Stimulated activated CD4-positive, alpha-beta T cell treated with anti-CD3 and anti-CD28 coated beads, Interleukin-12 subunit alpha, Interleukin-12 subunit beta, amount 100 ng/mL, for 24 hours (primary cell): ENCODE measurements at regions not wholly inside any gene's neighbourhood (a gene's known extent, or its start where the extent isn't known, plus 50 kb on each side); places are given as distances from the start of the nearest gene placed in this dataset.

Source experiments
- DNase-seq, 2 experiments: peaks; one replicate each; pipeline ENCODE4 v3.0.0-alpha.2; 2020; ENCODE audit warnings: low read depth in 2 of 2

DNA sequence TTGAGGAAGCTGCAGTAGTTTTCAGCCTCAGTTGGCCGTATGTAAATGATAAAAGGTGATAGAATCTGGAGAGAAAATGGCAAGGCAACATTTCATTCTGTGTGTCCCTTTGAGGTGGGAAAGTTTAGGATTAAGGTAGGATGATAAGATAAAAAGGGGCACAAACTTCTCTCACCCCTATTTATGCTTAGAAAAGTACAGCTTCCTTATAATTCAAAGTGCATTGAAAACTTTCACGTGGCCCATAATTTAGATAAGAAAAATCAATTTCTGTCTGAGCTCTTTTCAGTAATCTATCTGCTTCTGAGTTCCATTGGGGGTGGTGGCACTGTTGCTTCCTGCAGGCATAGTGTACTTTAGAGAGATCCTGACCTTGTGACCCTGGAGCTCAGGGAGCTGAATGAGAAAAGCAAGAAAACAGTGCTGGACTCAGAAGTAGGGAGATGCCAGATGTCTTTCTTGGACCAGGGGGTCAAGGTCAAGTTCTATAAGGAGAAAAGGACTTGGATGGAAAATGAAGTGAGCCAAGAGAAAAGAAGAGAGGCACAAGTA lies 187.3 kb downstream of the NDFIP2 start:
- DNase-seq, result no peak

DNA sequence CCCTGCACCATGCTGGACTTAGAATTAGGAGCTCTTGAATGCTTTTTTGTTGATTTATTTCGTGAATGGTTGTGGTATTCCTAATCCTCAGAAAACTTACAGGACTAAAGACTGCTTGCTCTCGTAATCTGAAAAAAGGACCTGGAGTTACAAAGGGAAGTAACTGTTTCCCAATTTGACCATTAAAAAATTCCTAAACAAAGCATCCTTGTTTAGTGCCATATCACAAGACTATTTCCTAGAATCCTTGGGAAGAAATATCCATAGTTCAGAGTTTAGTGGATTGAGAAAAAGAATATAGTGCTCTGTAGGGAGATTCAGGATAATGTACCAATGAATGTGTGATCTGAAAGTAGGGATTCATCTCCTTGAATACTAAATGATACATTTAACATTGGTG lies 186.8 kb downstream of the NDFIP2 start:
- DNase-seq, result no peak

DNA sequence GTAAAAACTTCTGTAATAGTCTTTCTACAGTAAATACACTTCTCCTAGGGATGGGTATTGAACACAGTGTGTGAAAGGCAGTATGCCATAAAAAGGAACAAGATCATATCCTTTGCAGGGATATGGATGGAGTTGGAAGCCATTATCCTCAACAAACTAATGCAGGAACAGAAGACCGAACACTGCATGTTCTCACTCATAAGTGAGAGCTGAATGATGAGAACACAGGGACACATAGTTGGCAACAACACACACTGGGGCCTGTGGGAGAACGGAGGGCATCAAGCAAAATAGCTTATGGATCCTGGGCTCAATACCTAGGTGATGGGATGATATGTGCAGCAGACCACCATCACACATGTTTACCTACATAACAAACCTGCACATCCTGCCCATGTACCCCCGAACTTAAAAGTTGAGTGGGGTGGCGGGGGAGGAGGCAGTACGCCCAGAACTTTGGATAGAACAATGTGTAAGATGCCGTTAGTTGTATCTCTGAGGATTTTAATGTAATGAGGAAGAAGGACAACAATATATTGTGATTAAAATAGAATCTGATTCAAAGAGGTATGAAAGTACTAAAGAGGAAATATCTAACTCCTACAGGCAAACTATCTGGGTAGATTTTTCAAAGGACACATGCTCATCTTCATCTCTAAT lies 183.2 kb downstream of the NDFIP2 start:
- no peak for DNase-seq

DNA sequence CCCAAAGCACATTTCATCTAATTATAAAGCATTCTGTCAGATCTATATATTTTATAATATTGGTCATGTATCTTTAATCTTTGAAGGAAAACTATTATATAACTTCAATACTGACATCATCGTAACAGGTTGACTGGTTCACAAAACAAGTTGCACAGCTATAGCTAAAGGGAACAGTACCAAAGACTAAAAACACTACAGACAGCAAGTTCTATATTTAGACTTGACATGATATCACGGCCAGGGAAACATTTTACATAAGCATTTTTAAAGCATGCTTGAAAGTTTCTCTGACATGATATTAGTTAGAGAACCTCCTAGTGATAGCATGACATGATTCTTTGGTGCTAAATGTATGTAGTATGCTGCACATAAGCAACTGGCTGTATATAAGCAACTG lies 182.5 kb downstream of the NDFIP2 start:
- DNase-seq, result no peak

DNA sequence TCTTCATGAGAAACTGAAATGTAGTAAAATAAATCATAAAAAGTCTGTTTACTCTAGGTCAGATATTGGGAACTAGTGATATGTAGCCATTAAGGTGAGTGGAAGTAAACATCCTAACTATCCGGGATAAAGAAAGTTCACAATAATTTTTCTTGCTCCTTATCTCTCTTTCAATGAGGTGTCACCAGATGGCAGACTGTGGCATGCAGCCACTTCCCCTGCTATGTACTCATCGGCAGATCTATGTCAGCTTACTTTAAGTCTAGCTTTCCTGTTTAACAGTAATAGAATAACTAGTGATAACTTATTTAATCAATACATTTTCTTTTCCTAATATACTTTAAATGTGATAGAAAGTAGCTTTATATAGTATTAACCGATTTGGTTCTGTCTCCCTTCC lies 181.9 kb downstream of the NDFIP2 start:
- no peak for DNase-seq

DNA sequence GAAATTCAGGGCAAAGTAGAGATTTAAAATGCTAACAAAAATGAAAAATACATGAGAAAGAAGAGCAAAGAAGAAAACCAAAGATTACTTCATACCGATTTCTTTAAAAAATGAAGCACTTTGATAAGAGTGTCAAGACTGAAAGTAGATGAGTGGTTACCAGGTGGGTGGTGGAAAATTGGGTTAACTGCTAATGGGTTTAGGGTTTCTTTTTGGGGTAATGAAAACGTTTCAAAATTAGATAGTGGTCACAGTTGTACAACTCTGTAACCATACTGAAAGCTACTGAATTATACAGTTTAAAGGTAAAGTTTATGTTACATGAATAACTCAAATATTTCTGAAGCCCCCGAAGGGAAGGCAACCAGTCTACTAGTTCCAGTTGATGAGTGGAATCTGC lies 179.4 kb downstream of the NDFIP2 start:
- no peak for DNase-seq

DNA sequence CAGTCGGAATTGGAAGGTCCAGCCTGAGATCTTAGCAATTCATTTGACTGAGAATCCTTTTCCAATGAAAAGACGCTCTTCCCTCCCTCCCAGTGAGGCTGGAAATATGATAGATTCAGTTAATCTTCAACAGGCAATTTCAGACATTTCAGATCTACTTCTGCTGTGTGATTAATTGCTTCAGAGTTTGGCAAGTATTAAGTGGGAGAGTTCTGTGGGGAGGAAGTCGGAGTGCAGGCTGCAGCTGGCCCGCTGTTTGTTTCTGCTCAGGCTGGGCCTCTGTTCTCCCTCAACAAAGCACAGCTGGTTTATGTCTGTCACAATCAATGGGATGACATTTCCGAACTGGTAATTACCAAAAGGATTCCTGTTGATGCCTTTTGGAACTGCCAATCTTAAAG lies 178.2 kb downstream of the NDFIP2 start:
- no peak for DNase-seq

DNA sequence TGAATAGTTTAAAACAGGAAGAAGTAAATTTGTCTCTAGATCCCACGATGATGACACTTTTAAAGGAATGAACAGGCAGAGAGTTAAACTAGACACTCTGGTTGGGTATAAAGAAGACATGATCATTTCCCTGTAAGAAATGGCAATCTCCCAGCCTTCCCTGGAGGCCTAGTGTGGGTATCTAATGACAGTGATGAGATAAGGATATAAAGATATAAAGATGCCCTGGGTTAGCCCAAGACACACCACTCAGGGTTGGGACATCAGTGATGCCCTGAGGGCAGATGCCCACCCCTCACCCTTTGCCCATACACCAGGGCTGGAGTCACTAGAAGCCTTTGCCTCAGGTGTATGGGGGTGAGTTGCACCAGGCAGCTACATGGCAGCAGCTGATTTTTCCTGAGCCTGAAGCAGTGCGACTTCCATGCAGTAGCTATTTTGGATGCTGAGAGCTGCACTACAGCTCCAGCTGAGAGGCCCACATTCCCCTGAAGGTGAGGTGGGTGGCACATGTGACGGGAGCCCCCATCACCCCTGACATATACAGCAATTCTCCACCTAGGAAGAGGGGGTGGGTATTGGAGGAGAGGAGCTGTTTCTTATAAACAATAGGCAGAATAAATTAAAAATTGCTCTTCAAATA lies 177.5 kb downstream of the NDFIP2 start:
- DNase-seq, result no peak

DNA sequence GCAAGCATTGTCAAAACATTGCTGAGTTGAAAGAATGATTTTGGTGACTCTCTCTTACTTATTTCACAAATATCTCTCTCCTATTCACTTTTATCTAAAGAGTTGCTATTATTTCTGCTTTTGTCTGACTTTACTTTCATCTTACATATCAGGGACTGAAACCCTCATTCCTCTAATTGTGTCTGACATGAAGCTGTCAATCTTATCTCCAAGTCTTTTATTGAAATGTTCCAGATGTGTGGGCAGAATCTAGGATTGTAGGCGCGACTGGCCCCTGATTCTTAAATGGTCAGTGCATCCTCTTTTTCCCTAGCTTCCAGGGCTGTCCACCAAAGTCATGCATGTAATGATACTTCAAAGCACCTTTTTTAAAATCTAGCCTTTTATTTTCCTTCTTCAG lies 174.6 kb downstream of the NDFIP2 start:
- DNase-seq, result no peak

DNA sequence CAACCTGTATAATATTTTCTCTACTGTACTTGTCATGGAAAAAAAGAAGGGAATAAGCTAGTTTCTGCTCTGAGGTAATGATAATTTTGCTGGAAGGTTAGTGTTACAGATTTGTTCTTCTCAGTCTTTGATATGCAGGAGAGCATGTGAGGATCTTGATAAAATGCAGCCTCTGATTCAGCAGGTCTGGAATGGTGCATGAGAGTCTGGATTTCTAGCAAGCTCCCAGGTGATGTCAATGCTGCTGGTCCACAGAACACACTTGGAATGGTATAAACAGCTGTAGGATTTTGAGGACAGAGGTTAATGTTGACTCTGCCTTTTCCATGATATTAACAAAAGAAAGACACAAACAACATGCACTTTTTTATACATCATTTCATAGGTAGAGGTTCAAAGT lies 173.6 kb downstream of the NDFIP2 start:
- no peak for DNase-seq

DNA sequence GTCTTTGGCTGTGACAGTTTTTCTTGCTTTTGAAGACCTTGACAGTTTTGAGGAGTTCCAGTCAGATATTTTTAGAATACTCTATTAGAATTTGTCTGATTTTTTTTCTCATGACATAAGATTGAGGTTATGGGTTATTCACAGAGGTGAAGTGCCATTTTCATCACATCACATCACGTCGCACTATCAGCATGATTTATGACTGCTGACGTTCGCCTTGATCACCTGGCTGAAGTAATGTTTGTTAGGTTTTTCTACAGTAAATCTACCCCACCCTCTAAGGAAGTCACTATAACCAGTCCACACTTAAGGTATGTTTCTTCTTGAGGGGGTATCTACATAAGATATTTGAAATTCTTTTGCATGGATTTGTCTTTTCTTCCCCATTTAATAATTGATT lies 169.7 kb downstream of the NDFIP2 start:
- no peak for DNase-seq

DNA sequence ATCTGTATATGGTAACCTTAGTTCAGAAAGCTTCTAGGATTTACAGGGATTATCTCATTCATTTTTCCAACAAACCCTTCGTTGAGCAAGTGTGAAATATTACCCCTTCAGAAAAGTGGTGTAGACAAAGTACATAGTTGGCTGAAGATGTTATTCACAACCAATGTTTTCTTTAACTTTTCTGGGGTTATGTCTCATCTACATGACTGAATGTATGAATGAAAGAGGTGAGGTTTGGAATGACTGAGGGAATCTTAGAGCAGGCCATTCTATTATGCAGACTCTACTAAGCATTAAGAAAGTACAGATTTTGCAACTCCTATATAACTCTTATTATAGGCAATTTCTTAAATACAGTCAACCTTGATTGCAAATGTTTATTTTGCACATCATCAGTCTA lies 167.2 kb downstream of the NDFIP2 start:
- no peak for DNase-seq

DNA sequence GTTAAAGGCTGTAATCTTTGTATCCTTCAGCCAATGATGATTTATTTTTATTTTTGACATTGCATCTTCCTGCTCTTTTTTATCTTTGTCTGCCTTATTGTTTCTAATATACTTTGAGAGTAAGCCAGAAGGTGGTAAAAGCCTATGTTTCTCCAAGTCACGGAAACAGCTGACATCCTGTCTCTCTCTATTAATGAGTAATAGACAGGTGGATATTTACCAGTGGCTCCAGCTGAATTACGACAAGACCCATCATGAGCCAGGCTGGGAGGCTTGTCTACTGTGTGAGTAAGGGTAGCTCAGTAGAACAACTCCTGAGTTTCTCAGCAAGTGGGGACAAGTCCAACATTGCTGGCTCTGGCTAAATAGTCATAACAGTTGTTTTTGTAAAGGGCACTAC lies 166.6 kb downstream of the NDFIP2 start:
- DNase-seq, result no peak

DNA sequence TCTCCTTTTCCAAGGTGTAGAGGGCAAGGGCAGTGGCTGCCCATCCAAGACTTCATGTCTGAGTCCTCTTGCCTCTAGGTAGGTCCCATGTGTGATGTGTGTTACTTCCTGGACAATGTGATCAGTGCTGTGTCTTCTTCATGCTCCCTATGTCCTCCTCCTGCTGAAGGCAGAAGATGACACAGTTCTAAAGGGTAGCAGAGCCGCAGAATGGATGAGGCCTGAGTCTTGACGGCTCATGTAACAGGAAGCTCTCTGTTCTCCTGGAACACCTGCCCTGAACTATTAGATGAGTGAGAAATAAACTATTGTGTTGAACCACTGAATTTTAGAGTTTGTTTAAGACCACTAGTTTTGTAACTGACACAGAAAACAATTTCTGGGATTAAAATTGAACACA lies 165.9 kb downstream of the NDFIP2 start:
- no peak for DNase-seq

DNA sequence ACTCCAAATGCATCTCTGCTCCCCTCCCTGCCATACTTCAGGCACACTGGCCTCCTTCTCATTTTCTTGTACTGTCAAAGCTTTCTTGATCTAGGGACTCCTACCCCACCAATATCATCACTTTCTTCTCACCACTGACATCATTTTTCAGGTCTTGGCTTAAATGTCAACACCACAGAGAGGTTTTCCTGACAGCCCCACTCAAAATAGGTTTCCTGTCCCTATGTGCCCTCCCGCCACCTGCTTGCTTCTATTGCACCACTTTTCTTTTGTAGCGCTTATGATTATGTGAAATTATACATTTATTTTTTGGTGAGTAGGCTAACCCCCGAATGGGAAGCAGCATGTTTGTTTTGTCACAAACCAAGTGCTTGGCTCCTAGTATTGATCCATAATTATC lies 164.6 kb downstream of the NDFIP2 start:
- DNase-seq, result no peak

DNA sequence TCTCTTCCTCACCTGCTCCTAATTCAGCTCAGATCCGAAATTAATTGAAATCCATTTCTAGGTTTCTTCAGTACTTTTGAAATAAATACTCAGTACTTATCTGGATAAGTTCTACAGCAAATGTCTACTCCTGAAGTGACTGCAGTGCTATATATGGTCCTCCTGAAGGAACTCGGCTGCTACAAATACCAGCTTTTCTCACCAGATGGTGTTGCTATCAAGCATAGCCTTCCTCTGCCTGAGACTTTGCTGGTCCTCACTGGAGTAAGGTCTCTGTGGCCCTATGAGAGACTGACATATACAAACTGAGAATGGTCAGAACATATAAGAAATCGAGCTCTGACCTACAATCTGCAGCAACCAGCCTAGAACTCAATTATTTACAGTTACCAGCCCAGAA lies 161.6 kb downstream of the NDFIP2 start:
- no peak for DNase-seq

DNA sequence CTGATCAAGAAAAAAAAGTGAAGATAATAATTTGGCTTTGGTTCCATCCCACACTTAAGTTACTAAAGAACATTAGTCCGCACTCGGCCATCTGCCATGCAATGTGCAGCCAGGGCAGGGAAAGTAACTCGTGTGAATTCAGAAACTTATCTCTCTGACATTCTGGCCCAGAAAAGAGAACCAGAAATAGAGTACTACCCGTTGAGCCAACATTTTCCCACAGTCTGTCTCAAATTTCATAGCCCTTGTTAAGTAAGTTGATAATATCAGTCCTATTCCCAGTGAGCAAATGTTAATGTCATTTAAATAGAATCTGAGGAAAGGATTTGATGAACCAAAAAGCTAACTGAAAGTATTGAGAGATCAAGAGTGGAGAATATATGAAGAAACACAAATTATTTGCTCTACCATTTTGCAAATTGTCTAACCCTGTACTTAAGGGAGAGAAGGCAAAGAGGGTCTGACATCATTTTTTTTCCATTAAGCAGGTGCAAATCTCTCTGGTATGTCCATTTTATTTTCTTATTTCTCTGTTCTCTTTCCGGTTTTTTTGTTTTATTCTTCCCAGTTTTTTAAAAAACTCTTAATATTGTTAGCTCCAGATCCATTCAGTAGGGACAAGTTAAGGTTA lies 156.3 kb downstream of the NDFIP2 start:
- no peak for DNase-seq

DNA sequence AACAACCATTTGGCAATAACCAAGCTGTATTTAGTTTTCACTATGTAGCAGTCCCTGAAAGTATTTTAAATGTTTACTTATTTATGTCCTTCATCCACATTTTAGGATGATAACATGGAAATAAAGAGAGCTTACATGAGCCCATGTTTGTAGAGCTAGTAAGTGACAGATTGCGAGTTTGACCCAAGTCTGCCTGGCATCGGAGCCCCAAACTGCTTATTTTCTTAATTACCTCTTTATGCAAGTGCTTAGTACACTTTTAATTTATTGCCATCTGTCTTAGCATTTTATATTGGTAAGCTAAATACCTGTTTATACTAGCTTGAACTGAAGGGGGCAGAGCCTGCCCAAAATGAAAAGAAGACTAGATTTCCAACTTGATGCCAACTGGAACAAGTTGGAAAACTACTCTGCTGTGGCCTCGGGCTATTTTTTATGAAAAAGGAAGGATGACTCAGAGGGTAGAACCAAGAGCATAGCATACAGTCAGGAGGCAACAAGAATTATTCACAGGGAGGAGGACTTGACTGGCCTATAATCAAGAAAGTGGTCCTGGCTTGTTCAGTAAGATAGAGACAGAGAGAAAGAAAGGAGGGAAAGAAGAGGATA lies 150.2 kb downstream of the NDFIP2 start:
- no peak for DNase-seq

DNA sequence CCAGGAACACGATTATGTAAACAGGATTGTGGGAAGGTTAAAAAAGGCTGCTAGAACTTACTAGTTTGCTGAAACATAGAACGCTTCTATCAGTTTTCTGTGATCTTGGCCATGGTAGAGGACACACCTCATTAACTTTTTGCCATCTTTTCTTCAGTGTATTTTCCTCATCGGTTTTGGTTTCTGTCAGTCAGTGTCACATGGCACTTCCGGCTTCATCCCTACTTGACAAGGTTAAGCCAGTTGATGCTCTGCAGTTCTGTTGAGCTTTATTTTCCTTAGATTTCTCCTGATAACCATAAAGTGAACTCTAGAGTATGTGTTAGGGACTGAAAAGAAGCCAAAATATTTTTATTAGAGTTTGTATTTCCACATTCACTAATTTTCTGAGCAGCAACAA lies 147.5 kb downstream of the NDFIP2 start:
- no peak for DNase-seq

DNA sequence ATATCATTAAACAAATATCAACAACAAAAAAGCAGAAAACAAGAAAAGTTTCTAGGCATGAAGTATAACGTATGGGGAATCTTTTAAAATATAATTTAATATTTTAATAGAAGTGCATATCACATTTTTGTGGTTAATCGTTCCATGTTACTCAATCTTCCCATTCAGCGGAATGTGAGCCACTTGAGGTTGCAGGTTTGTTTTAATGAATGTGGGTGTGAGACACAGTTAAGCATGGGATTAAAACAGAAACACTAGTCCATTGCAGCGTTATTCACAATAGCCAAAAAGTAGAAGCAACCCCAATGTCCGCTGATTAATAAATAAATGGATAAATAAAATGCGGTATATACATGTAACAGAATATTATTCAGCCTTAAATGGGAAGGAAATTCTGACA lies 146.0 kb downstream of the NDFIP2 start:
- no peak for DNase-seq

DNA sequence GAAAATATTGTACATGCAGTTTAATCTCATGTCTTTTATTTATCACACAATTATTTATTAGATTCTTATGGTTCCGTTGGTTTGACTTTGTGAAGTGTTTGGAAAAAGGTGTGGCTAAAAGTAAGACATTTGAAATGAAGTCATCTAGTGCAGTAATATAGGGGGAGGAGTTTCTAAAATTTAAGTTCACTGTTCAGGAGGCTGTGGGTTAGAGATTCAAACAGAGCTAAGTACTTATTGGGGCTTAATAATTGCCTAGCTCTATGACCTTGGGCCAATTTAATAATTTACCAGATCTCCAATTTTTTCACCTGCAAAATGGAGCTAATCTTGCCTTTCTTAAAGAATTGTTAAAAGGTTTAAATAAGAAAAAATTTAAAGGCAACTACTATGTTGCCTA lies 144.6 kb downstream of the NDFIP2 start:
- no peak for DNase-seq

DNA sequence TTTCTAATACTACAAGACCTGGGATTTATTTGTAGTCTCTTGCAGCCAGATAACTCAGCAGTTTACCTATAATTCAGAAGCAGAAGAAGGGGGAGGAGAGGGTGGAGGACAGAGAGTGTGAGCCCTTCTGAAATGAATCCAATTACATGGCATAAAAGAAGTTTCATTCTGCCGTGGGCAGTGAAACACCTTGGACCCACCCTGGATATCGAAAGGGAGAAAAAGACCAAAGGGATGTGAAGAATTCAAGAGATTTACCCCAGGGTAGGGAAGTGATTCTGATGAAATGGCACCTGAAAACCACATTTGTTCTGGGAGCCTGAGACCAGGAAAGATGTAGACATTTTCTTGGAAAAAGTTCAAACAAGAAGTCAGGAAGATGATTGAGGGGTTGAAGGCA lies 140.9 kb downstream of the NDFIP2 start:
- no peak for DNase-seq

DNA sequence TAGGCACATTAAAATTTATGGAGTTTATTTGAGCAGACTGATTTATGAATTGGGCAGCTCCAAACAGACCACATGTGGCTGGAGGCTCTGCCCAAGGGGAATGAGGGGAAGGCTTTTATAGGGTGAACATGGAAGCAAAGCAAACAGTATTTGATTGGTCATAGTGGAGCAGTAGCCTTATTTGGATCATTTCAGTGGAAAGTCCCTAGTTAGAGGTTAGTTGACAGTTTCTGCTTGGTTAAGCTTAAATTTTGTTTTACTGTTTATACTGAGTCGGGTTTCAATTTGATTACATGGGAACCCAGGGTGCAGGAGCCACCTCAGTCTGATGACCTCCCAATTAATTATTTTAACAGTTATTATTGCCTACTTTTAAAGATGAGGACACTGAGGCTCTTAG lies 140.5 kb downstream of the NDFIP2 start:
- DNase-seq, result no peak
